ENCODE measurements at regions not wholly inside any gene's neighbourhood (a gene's known extent, or its start where the extent isn't known, plus 50 kb on each side); places are given as distances from the start of the nearest gene placed in this dataset.

DNA sequence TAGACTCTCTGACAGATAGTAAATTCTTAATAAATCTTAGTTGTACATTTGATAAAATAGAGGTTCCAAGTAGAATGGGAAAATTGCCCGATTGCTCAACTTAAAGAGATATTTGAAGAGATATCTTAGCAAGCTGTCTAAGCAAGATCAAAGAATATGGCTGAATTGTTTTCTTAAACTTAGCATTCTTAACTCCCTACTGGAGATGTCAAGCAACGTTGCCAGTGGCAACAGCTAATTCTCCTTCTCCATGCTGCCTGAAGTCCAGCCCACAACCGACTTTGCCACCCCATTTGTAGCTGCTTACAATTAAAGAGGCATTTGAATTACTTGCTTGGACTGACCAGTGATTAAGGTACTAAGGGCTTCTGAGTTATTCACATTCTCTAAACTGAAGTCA, 94.4 kb downstream of the FAM181B start:
- FAIRE-seq, result no peak
- TF ChIP-seq, protein P1, sequence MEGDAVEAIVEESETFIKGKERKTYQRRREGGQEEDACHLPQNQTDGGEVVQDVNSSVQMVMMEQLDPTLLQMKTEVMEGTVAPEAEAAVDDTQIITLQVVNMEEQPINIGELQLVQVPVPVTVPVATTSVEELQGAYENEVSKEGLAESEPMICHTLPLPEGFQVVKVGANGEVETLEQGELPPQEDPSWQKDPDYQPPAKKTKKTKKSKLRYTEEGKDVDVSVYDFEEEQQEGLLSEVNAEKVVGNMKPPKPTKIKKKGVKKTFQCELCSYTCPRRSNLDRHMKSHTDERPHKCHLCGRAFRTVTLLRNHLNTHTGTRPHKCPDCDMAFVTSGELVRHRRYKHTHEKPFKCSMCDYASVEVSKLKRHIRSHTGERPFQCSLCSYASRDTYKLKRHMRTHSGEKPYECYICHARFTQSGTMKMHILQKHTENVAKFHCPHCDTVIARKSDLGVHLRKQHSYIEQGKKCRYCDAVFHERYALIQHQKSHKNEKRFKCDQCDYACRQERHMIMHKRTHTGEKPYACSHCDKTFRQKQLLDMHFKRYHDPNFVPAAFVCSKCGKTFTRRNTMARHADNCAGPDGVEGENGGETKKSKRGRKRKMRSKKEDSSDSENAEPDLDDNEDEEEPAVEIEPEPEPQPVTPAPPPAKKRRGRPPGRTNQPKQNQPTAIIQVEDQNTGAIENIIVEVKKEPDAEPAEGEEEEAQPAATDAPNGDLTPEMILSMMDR (IDR thresholded peaks at IDR 0.05; ENCODE audit: insufficient read depth, low read length, severe bottlenecking), result no peak
- no peaks in the 10 kb centered on the region for H3K27me3 ChIP-seq (ENCODE audit: control insufficient read depth, insufficient read depth, low read length)
- H3K4me3 ChIP-seq (ENCODE audit: low read depth, low read length), result no peak overlapping the region
- H3K36me3 ChIP-seq (ENCODE audit: control insufficient read depth, insufficient read depth, low read length), result no peaks in the 10 kb centered on the region
- no peak for DNase-seq (ENCODE audit: low read depth)

GRCh38 chr11:82636615-82637014, 97.0 kb downstream of the FAM181B start:
- no peak for FAIRE-seq
- Histone ChIP-seq H3K27me3 (ENCODE audit: control insufficient read depth, insufficient read depth, low read length) (no peaks in the 10 kb centered on the region), H3K4me3 (ENCODE audit: low read depth, low read length) (no peak overlapping the region), H3K36me3 (ENCODE audit: control insufficient read depth, insufficient read depth, low read length) (no peaks in the 10 kb centered on the region)
- no peak for DNase-seq (ENCODE audit: low read depth)
- TF ChIP-seq, protein P1 (IDR thresholded peaks at IDR 0.05; ENCODE audit: insufficient read depth, low read length, severe bottlenecking), result no peak

DNA sequence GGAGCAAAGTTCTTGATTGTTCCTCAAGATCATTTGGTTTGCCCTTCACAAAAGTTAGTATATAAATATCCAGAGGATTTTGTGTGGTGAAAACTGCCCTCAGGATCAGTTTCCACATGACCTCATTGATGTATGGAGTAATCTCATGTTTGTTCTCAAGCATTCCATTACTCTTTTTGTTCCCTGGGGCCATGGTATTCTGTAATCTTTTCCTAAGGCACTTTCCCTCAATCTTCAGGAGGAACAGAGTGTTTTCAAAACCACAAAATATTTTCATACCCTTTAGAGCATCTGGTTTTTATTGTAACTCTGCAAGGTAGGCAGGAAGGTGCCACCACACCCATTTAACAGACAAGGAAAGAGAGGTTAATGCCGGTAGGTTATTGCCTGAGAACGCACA, 99.6 kb downstream of the FAM181B start:
- Histone ChIP-seq H3K4me3 (ENCODE audit: low read depth, low read length) (no peak overlapping the region), H3K36me3 (ENCODE audit: control insufficient read depth, insufficient read depth, low read length) (no peaks in the 10 kb centered on the region), H3K27me3 (ENCODE audit: control insufficient read depth, insufficient read depth, low read length) (no peaks in the 10 kb centered on the region)
- DNase-seq (ENCODE audit: low read depth) (peak; percentile 45), FAIRE-seq (no peak)
- TF ChIP-seq, protein P1 (IDR thresholded peaks at IDR 0.05; ENCODE audit: insufficient read depth, low read length, severe bottlenecking), result no peak

GRCh38 chr11:82631722-82632630, 101.7 kb downstream of the FAM181B start:
- no peaks in the 10 kb centered on the region for H3K27me3 ChIP-seq (ENCODE audit: control insufficient read depth, insufficient read depth, low read length)
- H3K36me3 ChIP-seq (ENCODE audit: control insufficient read depth, insufficient read depth, low read length), result no peaks in the 10 kb centered on the region
- no peak for FAIRE-seq
- TF ChIP-seq, protein P1 (IDR thresholded peaks at IDR 0.05; ENCODE audit: insufficient read depth, low read length, severe bottlenecking), result no peak
- DNase-seq (ENCODE audit: low read depth), result peak; percentile 67
- no peak overlapping the region for H3K4me3 ChIP-seq (ENCODE audit: low read depth, low read length)

- H3K36me3 ChIP-seq (ENCODE audit: control insufficient read depth, insufficient read depth, low read length), result no peaks in the 10 kb centered on the region
- H3K4me3 ChIP-seq (ENCODE audit: low read depth, low read length), result no peak overlapping the region
- no peak for FAIRE-seq
- DNase-seq (ENCODE audit: low read depth), result no peak
- no peaks in the 10 kb centered on the region for H3K27me3 ChIP-seq (ENCODE audit: control insufficient read depth, insufficient read depth, low read length)
- TF ChIP-seq, protein P1 (IDR thresholded peaks at IDR 0.05; ENCODE audit: insufficient read depth, low read length, severe bottlenecking), result no peak
These were observed 123.0 kb downstream of the FAM181B start for GRCh38 chr11:82610671-82611070.
